ENCODE measurements at regions not wholly inside any gene's neighbourhood (a gene's known extent, or its start where the extent isn't known, plus 50 kb on each side); places are given as distances from the start of the nearest gene placed in this dataset.
A peak's percentile ranks its signal among the peaks of the same experiment; 100 is the strongest.

GRCh38 chr2:147100406-147101035 is 744.3 kb upstream of the ACVR2A start:
- peak; percentile 64 for DNase-seq

GRCh38 chr2:147099845-147100244 is 745.0 kb upstream of the ACVR2A start:
- no peak for DNase-seq

GRCh38 chr2:147098940-147099339 is 745.9 kb upstream of the ACVR2A start:
- no peak for DNase-seq

- DNase-seq = no peak
Measured at GRCh38 chr2:147097747-147098146, 747.1 kb upstream of the ACVR2A start.

GRCh38 chr2:147096671-147097070 is 748.2 kb upstream of the ACVR2A start:
- no peak for DNase-seq

GRCh38 chr2:147095376-147095775 is 749.5 kb upstream of the ACVR2A start:
- DNase-seq = no peak

- DNase-seq = no peak
Measured at GRCh38 chr2:147094077-147094476, 750.8 kb upstream of the ACVR2A start.

- no peak for DNase-seq
Measured at GRCh38 chr2:147092266-147092665, 752.6 kb upstream of the ACVR2A start.

- DNase-seq = no peak
Measured at GRCh38 chr2:147091448-147091847, 753.4 kb upstream of the ACVR2A start.

- no peak for DNase-seq
Measured at GRCh38 chr2:147088871-147089270, 756.0 kb upstream of the ACVR2A start.

GRCh38 chr2:147086715-147087114 is 758.1 kb upstream of the ACVR2A start:
- DNase-seq = no peak

- DNase-seq = no peak
Measured at GRCh38 chr2:147083664-147084063, 761.2 kb upstream of the ACVR2A start.

GRCh38 chr2:147082850-147083522 is 761.8 kb upstream of the ACVR2A start:
- DNase-seq = peak; percentile 68

- DNase-seq = no peak
Measured at GRCh38 chr2:147081831-147082230, 763.0 kb upstream of the ACVR2A start.

- DNase-seq = peak; percentile 69
Measured at GRCh38 chr2:147076634-147077033, 768.2 kb upstream of the ACVR2A start.

- no peak for DNase-seq
Measured at GRCh38 chr2:147068071-147068470, 776.8 kb upstream of the ACVR2A start.

- DNase-seq = no peak
Measured at GRCh38 chr2:147067136-147067535, 777.7 kb upstream of the ACVR2A start.

GRCh38 chr2:147062073-147062472 is 782.8 kb upstream of the ACVR2A start:
- no peak for DNase-seq

- DNase-seq = no peak
Measured at GRCh38 chr2:147061269-147061668, 783.6 kb upstream of the ACVR2A start.

GRCh38 chr2:147057892-147058490 is 786.8 kb upstream of the ACVR2A start:
- no peak for DNase-seq

- DNase-seq = no peak
Measured at GRCh38 chr2:147051814-147052213, 793.0 kb upstream of the ACVR2A start.

- peak; percentile 45 for DNase-seq
Measured at GRCh38 chr2:147051248-147051647, 793.6 kb upstream of the ACVR2A start.

GRCh38 chr2:147049957-147050356 is 794.9 kb upstream of the ACVR2A start:
- no peak for DNase-seq

GRCh38 chr2:147046473-147046872 is 798.4 kb upstream of the ACVR2A start:
- no peak for DNase-seq
